ENCODE measurements at regions not wholly inside any gene's neighbourhood (a gene's known extent, or its start where the extent isn't known, plus 50 kb on each side); places are given as distances from the start of the nearest gene placed in this dataset.

GRCh38 chr3:99570061-99570460, 68.3 kb upstream of the COL8A1 start:
- no peak for TF ChIP-seq CTCF (IDR thresholded peaks at IDR 0.05; ENCODE audit: control insufficient read depth, insufficient read depth, low read depth, low read length, missing control alignments)
- H3K4me3 ChIP-seq (ENCODE audit: control insufficient read depth, low read depth, low read length), result no peak overlapping the region
- no peak for DNase-seq (ENCODE audit: low read depth)

GRCh38 chr3:99568663-99569335, 69.6 kb upstream of the COL8A1 start:
- TF ChIP-seq CTCF (IDR thresholded peaks at IDR 0.05; ENCODE audit: control insufficient read depth, insufficient read depth, low read depth, low read length, missing control alignments), result no peak
- no peak for DNase-seq (ENCODE audit: low read depth)
- no peak overlapping the region for H3K4me3 ChIP-seq (ENCODE audit: control insufficient read depth, low read depth, low read length)

- no peak for TF ChIP-seq CTCF (IDR thresholded peaks at IDR 0.05; ENCODE audit: control insufficient read depth, insufficient read depth, low read depth, low read length, missing control alignments)
- H3K4me3 ChIP-seq (ENCODE audit: control insufficient read depth, low read depth, low read length), result no peak overlapping the region
- DNase-seq (ENCODE audit: low read depth), result no peak
Measured at GRCh38 chr3:99565331-99565730, 73.1 kb upstream of the COL8A1 start.

GRCh38 chr3:99562990-99563607, 75.3 kb upstream of the COL8A1 start:
- no peak overlapping the region for H3K4me3 ChIP-seq (ENCODE audit: control insufficient read depth, low read depth, low read length)
- no peak for TF ChIP-seq CTCF (IDR thresholded peaks at IDR 0.05; ENCODE audit: control insufficient read depth, insufficient read depth, low read depth, low read length, missing control alignments)
- DNase-seq (ENCODE audit: low read depth), result no peak

GRCh38 chr3:99562138-99562537, 76.3 kb upstream of the COL8A1 start:
- DNase-seq (ENCODE audit: low read depth), result no peak
- no peak for TF ChIP-seq CTCF (IDR thresholded peaks at IDR 0.05; ENCODE audit: control insufficient read depth, insufficient read depth, low read depth, low read length, missing control alignments)
- no peak overlapping the region for H3K4me3 ChIP-seq (ENCODE audit: control insufficient read depth, low read depth, low read length)

GRCh38 chr3:99561056-99561455, 77.3 kb upstream of the COL8A1 start:
- TF ChIP-seq CTCF (IDR thresholded peaks at IDR 0.05; ENCODE audit: control insufficient read depth, insufficient read depth, low read depth, low read length, missing control alignments), result no peak
- H3K4me3 ChIP-seq (ENCODE audit: control insufficient read depth, low read depth, low read length), result no peak overlapping the region
- no peak for DNase-seq (ENCODE audit: low read depth)

Measured in AG09309 (cell line).